ENCODE measurements at regions not wholly inside any gene's neighbourhood (a gene's known extent, or its start where the extent isn't known, plus 50 kb on each side); places are given as distances from the start of the nearest gene placed in this dataset.
A peak's percentile ranks its signal among the peaks of the same experiment; 100 is the strongest.

GRCh38 chr4:128349921-128350320 lies 62.3 kb upstream of the PGRMC2 start (continued):
- TF ChIP-seq MTA1 (IDR thresholded peaks at IDR 0.05; ENCODE audit: borderline replicate concordance) (no peak; the same call in 1 of the 2 replicates), NFIC (IDR thresholded peaks at IDR 0.05) (no peak), MEIS2 (IDR thresholded peaks at IDR 0.05; ENCODE audit: partially characterized antibody) (peak; percentile 65), COPS2 (conservative IDR thresholded peaks at IDR 0.05) (no peak), TAF9B (IDR thresholded peaks at IDR 0.05; ENCODE audit: partially characterized antibody) (peak; percentile 26), BRD9 (IDR thresholded peaks at IDR 0.05; ENCODE audit: low read depth, partially characterized antibody) (peak; percentile 39), E4F1 (CRISPR knock-in tag; IDR thresholded peaks at IDR 0.05; ENCODE audit: borderline replicate concordance) (no peak), HDAC2 (IDR thresholded peaks at IDR 0.05) (peak; percentile 49; the same call in 1 of the 2 replicates), CREB3 (tag; conservative IDR thresholded peaks at IDR 0.05; ENCODE audit: low read depth) (no peak), CHAMP1 (IDR thresholded peaks at IDR 0.05) (0 out of 2 replicates have a peak, but pooled peaks have one; percentile 40), NRF1 (conservative IDR thresholded peaks at IDR 0.05 in 1 of 2, IDR thresholded peaks at IDR 0.05 in 1 of 2) (0 out of 4 replicates have a peak, but pooled peaks of 1 of the 2 experiments have one; percentile 8), EP400 (IDR thresholded peaks at IDR 0.05) (peak; percentile 53), HNRNPLL (IDR thresholded peaks at IDR 0.05; ENCODE audit: low read depth, low read length, poor library complexity, severe bottlenecking) (no peak), PKNOX1 (IDR thresholded peaks at IDR 0.05) (no peak), STAG1 (CRISPR knock-in tag; IDR thresholded peaks at IDR 0.05; ENCODE audit: borderline replicate concordance) (no peak), POLR3A (IDR thresholded peaks at IDR 0.05; ENCODE audit: borderline replicate concordance, extremely low read depth, insufficient read depth, insufficient read length) (no peak), ZNF146 (CRISPR knock-in tag; IDR thresholded peaks at IDR 0.05; ENCODE audit: unreplicated experiment) (no peak), SIX5 (IDR thresholded peaks at IDR 0.05; ENCODE audit: borderline replicate concordance in 1 of 2, insufficient read depth in 1 of 2, low read depth in 1 of 2, low read length in 2 of 2) (no peak), GABPB2 (CRISPR knock-in tag; conservative IDR thresholded peaks at IDR 0.05) (no peak), FOXA3 (CRISPR knock-in tag; conservative IDR thresholded peaks at IDR 0.05 in 1 of 2, IDR thresholded peaks at IDR 0.05 in 1 of 2) (peak; percentile 94 to 95), SMARCA4 (IDR thresholded peaks at IDR 0.05) (peak; percentile 74; the same call in 1 of the 2 replicates), ZNF12 (CRISPR knock-in tag; IDR thresholded peaks at IDR 0.05) (no peak)
